HAP-1 (cell line): ENCODE measurements at regions not wholly inside any gene's neighbourhood (a gene's known extent, or its start where the extent isn't known, plus 50 kb on each side); places are given as distances from the start of the nearest gene placed in this dataset.

ENCODE experiments used
- DNase-seq, 2 experiments: peaks; one replicate each; pipeline ENCODE4 v3.0.0-alpha.2; 2016 to 2020; ENCODE audit warnings: low spot score in 2 of 2
- H3K27me3 ChIP-seq: fragments of 250-450 bp; sonication (Bioruptor Pico); 2 replicates; pipeline ENCODE4 v1.5.1; 2020; ENCODE audit warnings: low read depth, mild to moderate bottlenecking, moderate library complexity
- H3K36me3 ChIP-seq: fragments of 250-450 bp; sonication (Bioruptor Pico); replicated peaks from 2 replicates; pipeline ENCODE4 v1.5.1; 2020; ENCODE audit warnings: mild to moderate bottlenecking
- H3K4me1 ChIP-seq: fragments of 250-450 bp; sonication (Bioruptor Pico); 2 replicates; pipeline ENCODE4 v1.5.1; 2020; ENCODE audit warnings: mild to moderate bottlenecking
- H3K4me3 ChIP-seq: fragments of 250-450 bp; sonication (Bioruptor Pico); 2 replicates; pipeline ENCODE4 v1.5.1; 2020; ENCODE audit warnings: mild to moderate bottlenecking, moderate library complexity
- H3K9me3 ChIP-seq: fragments of 250-450 bp; sonication (Bioruptor Pico); 2 replicates; pipeline ENCODE4 v1.5.1; 2020; ENCODE audit warnings: mild to moderate bottlenecking, moderate library complexity
- in situ Hi-C: fragments of 300-500 bp; cut with MboI; formaldehyde crosslinking; loops from 3 replicates; pipeline ENCODE4 v1.14.3; 2020; ENCODE audit warnings: low sequenced_read_pairs, inconsistent platforms, mixed read lengths

GRCh38 chr7:46720761-46721160 lies 799.7 kb upstream of the IGFBP3 start:
- no peaks in the 10 kb centered on the region for H3K36me3 ChIP-seq
- H3K4me1 ChIP-seq = no peaks in the 10 kb centered on the region
- no peak for DNase-seq
- no peak overlapping the region for H3K4me3 ChIP-seq
- no peaks in the 10 kb centered on the region for H3K27me3 ChIP-seq
- in situ Hi-C loops = no loop called here
- no peaks in the 10 kb centered on the region for H3K9me3 ChIP-seq

GRCh38 chr7:46719616-46720015 lies 798.5 kb upstream of the IGFBP3 start:
- Histone ChIP-seq H3K9me3 (no peaks in the 10 kb centered on the region), H3K27me3 (no peaks in the 10 kb centered on the region), H3K36me3 (no peaks in the 10 kb centered on the region), H3K4me1 (no peaks in the 10 kb centered on the region), H3K4me3 (no peak overlapping the region)
- in situ Hi-C loops = no loop called here
- no peak for DNase-seq

- Histone ChIP-seq H3K4me3 (no peak overlapping the region), H3K9me3 (no peaks in the 10 kb centered on the region), H3K27me3 (no peaks in the 10 kb centered on the region), H3K4me1 (no peaks in the 10 kb centered on the region), H3K36me3 (no peaks in the 10 kb centered on the region)
- in situ Hi-C loops = no loop called here
- no peak for DNase-seq
Measured at GRCh38 chr7:46716926-46717325, 795.9 kb upstream of the IGFBP3 start.

GRCh38 chr7:46715579-46715978 lies 794.5 kb upstream of the IGFBP3 start:
- H3K9me3 ChIP-seq = no peaks in the 10 kb centered on the region
- no peak for DNase-seq
- no peaks in the 10 kb centered on the region for H3K4me1 ChIP-seq
- no peak overlapping the region for H3K4me3 ChIP-seq
- in situ Hi-C loops = no loop called here
- H3K27me3 ChIP-seq = no peaks in the 10 kb centered on the region
- H3K36me3 ChIP-seq = no peaks in the 10 kb centered on the region

- Histone ChIP-seq H3K4me3 (no peak overlapping the region), H3K36me3 (no peaks in the 10 kb centered on the region), H3K27me3 (no peaks in the 10 kb centered on the region), H3K9me3 (no peaks in the 10 kb centered on the region), H3K4me1 (no peaks in the 10 kb centered on the region)
- DNase-seq = no peak
- in situ Hi-C loops = no loop called here
Measured at GRCh38 chr7:46714904-46715303, 793.8 kb upstream of the IGFBP3 start.

- in situ Hi-C loops = no loop called here
- Histone ChIP-seq H3K9me3 (no peaks in the 10 kb centered on the region), H3K36me3 (no peaks in the 10 kb centered on the region), H3K27me3 (no peaks in the 10 kb centered on the region), H3K4me1 (no peaks in the 10 kb centered on the region), H3K4me3 (no peak overlapping the region)
- DNase-seq = no peak
Measured at GRCh38 chr7:46713868-46714596, 793.0 kb upstream of the IGFBP3 start.

GRCh38 chr7:46710927-46711326 lies 789.9 kb upstream of the IGFBP3 start:
- in situ Hi-C loops = no loop called here
- no peaks in the 10 kb centered on the region for H3K4me1 ChIP-seq
- no peaks in the 10 kb centered on the region for H3K9me3 ChIP-seq
- no peak overlapping the region for H3K4me3 ChIP-seq
- no peak for DNase-seq
- H3K27me3 ChIP-seq = no peaks in the 10 kb centered on the region
- H3K36me3 ChIP-seq = no peaks in the 10 kb centered on the region

GRCh38 chr7:46707973-46708372 lies 786.9 kb upstream of the IGFBP3 start:
- DNase-seq = peak in 1 of 2 experiments; percentile 3
- H3K36me3 ChIP-seq = no peaks in the 10 kb centered on the region
- in situ Hi-C loops = no loop called here

GRCh38 chr7:46705386-46706255 lies 784.5 kb upstream of the IGFBP3 start:
- no peak for DNase-seq
- Histone ChIP-seq H3K36me3 (no peaks in the 10 kb centered on the region), H3K4me3 (no peak overlapping the region), H3K27me3 (no peaks in the 10 kb centered on the region), H3K4me1 (no peaks in the 10 kb centered on the region), H3K9me3 (no peaks in the 10 kb centered on the region)
- in situ Hi-C loops = no loop called here

More at GRCh38 chr7:46707973-46708372, 786.9 kb upstream of the IGFBP3 start:
- Histone ChIP-seq H3K4me3 (no peak overlapping the region), H3K9me3 (no peaks in the 10 kb centered on the region), H3K27me3 (no peaks in the 10 kb centered on the region), H3K4me1 (no peaks in the 10 kb centered on the region)

- H3K9me3 ChIP-seq = no peaks in the 10 kb centered on the region
- in situ Hi-C loops = no loop called here
- no peak for DNase-seq
Measured at GRCh38 chr7:46696741-46697140, 775.7 kb upstream of the IGFBP3 start.

GRCh38 chr7:46695051-46695708 lies 774.1 kb upstream of the IGFBP3 start:
- Histone ChIP-seq H3K4me3 (no peak overlapping the region), H3K9me3 (no peaks in the 10 kb centered on the region), H3K36me3 (no peaks in the 10 kb centered on the region), H3K27me3 (no peaks in the 10 kb centered on the region), H3K4me1 (no peaks in the 10 kb centered on the region)
- DNase-seq = no peak
- in situ Hi-C loops = no loop called here

More at GRCh38 chr7:46696741-46697140, 775.7 kb upstream of the IGFBP3 start:
- Histone ChIP-seq H3K4me1 (no peaks in the 10 kb centered on the region), H3K36me3 (no peaks in the 10 kb centered on the region), H3K27me3 (no peaks in the 10 kb centered on the region), H3K4me3 (no peak overlapping the region)

- Histone ChIP-seq H3K4me1 (no peaks in the 10 kb centered on the region), H3K27me3 (no peaks in the 10 kb centered on the region), H3K36me3 (no peaks in the 10 kb centered on the region), H3K4me3 (no peak overlapping the region), H3K9me3 (no peaks in the 10 kb centered on the region)
- in situ Hi-C loops = no loop called here
- DNase-seq = no peak
Measured at GRCh38 chr7:46694058-46694457, 773.0 kb upstream of the IGFBP3 start.

- DNase-seq = no peak
- no peaks in the 10 kb centered on the region for H3K36me3 ChIP-seq
- H3K4me3 ChIP-seq = no peak overlapping the region
- H3K4me1 ChIP-seq = no peaks in the 10 kb centered on the region
- H3K9me3 ChIP-seq = no peaks in the 10 kb centered on the region
- in situ Hi-C loops = no loop called here
- no peaks in the 10 kb centered on the region for H3K27me3 ChIP-seq
Measured at GRCh38 chr7:46687203-46687602, 766.1 kb upstream of the IGFBP3 start.

GRCh38 chr7:46685051-46685450 lies 764.0 kb upstream of the IGFBP3 start:
- no peaks in the 10 kb centered on the region for H3K36me3 ChIP-seq
- H3K27me3 ChIP-seq = no peaks in the 10 kb centered on the region
- in situ Hi-C loops = no loop called here
- no peaks in the 10 kb centered on the region for H3K4me1 ChIP-seq
- no peaks in the 10 kb centered on the region for H3K9me3 ChIP-seq
- no peak overlapping the region for H3K4me3 ChIP-seq
- no peak for DNase-seq
